ENCODE measurements at regions not wholly inside any gene's neighbourhood (a gene's known extent, or its start where the extent isn't known, plus 50 kb on each side); places are given as distances from the start of the nearest gene placed in this dataset.

DNA sequence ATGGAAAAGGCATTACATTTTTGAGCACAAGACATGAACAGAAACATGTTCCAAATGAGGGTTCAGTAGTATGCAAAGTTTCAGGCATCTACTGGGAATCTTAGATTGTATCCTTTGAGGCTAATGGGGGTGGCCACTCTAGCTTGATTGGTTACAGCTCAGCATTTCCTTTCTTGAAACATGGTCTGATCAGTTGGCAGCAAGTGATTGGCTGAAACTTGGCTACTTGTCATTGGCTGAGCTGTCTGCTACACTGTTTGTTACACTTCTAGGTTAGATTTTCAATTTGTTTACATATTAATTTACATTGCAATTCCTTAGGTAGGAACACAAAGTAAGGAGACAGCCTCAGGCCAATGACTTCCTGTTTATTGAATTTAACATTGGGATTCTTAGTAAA is 918.0 kb upstream of the SEL1L start:
- Histone ChIP-seq H3K27me3 (ENCODE audit: insufficient read depth, low read length) (no peaks in the 10 kb centered on the region), H2AFZ (ENCODE audit: low read length, unreplicated experiment) (no peak overlapping the region), H3K36me3 (ENCODE audit: insufficient read depth, low read length) (no peaks in the 10 kb centered on the region), H3K4me3 (ENCODE audit: low read depth, low read length) (no peak overlapping the region), H3K79me2 (ENCODE audit: control insufficient read depth, insufficient read depth, low read length, unreplicated experiment) (no peaks in the 10 kb centered on the region), H3K27ac (ENCODE audit: low read depth, low read length) (no peak overlapping the region), H3K4me1 (ENCODE audit: control insufficient read depth, insufficient read depth, low read length, unreplicated experiment) (no peaks in the 10 kb centered on the region)

DNA sequence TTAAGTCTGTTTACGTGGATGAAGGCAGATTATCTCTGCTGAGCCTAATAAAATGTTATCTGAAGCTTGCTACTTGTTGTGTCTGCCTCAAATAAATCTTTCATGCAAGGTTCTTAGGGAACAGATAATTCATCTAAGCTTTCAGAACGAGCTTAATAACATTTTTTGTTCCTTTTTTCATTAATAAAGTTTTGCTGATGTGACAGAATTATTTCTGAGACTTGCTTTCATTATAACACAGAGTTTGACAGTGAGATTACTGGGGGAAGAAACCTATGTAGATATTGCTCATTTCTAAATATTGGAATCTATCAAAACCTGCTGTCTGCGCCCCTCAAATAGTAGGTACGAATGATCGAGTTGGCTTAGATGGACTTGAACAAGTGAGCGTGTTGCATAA is 948.7 kb upstream of the SEL1L start:
- H3K4me1 ChIP-seq (ENCODE audit: control insufficient read depth, insufficient read depth, low read length, unreplicated experiment), result no peaks in the 10 kb centered on the region
- no peaks in the 10 kb centered on the region for H3K27me3 ChIP-seq (ENCODE audit: insufficient read depth, low read length)
- no peak overlapping the region for H3K4me3 ChIP-seq (ENCODE audit: low read depth, low read length)
- H3K79me2 ChIP-seq (ENCODE audit: control insufficient read depth, insufficient read depth, low read length, unreplicated experiment), result no peaks in the 10 kb centered on the region
- no peaks in the 10 kb centered on the region for H3K36me3 ChIP-seq (ENCODE audit: insufficient read depth, low read length)
- H3K27ac ChIP-seq (ENCODE audit: low read depth, low read length), result no peak overlapping the region
- no peak overlapping the region for H2AFZ ChIP-seq (ENCODE audit: low read length, unreplicated experiment)

DNA sequence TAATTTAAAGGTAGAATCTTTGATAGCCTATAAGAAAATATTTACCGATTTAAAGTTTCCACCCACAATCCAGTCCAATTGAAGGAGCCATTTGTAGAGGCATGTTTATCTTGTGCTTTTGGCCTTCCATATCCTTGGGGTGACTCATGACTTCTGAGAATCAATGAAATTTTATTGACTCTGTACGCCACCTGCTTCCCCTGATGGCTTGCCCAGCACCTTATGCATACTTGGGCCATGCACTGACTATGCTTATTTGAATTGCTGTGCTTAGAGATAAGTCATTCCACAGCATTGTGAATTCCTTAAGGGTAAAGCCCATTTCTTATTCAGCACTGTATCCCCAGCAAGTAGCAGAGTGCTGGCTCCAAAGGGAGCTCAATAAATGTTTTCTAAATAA is 954.8 kb upstream of the SEL1L start:
- Histone ChIP-seq H3K36me3 (ENCODE audit: insufficient read depth, low read length) (no peaks in the 10 kb centered on the region), H3K4me1 (ENCODE audit: control insufficient read depth, insufficient read depth, low read length, unreplicated experiment) (no peaks in the 10 kb centered on the region)

DNA sequence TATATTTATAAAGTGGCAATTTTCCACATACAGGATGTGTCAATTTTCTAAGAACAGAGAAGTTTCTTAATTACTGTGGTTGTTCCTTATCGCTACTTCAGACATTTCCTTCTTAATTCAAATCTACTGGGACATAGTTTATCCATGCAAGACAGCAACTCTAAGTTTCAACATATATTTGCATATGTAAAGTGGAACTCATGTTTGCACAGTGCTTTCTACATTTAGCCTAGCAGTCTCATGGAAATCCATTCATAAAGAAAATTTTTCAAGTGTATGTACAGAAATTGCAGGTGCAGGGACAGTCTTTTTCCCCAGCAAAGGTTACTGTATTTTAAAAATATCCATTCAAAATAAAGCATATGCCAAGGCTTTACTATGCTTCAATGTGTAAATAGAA is 956.7 kb upstream of the SEL1L start:
- H2AFZ ChIP-seq (ENCODE audit: low read length, unreplicated experiment), result no peak overlapping the region
- no peaks in the 10 kb centered on the region for H3K36me3 ChIP-seq (ENCODE audit: insufficient read depth, low read length)
- H3K27ac ChIP-seq (ENCODE audit: low read depth, low read length), result no peak overlapping the region
- H3K27me3 ChIP-seq (ENCODE audit: insufficient read depth, low read length), result no peaks in the 10 kb centered on the region
- H3K79me2 ChIP-seq (ENCODE audit: control insufficient read depth, insufficient read depth, low read length, unreplicated experiment), result no peaks in the 10 kb centered on the region
- H3K4me3 ChIP-seq (ENCODE audit: low read depth, low read length), result no peak overlapping the region
- H3K4me1 ChIP-seq (ENCODE audit: control insufficient read depth, insufficient read depth, low read length, unreplicated experiment), result no peaks in the 10 kb centered on the region

More for the DNA sequence above, 954.8 kb upstream of the SEL1L start:
- Histone ChIP-seq H3K79me2 (ENCODE audit: control insufficient read depth, insufficient read depth, low read length, unreplicated experiment) (no peaks in the 10 kb centered on the region), H2AFZ (ENCODE audit: low read length, unreplicated experiment) (no peak overlapping the region), H3K27me3 (ENCODE audit: insufficient read depth, low read length) (no peaks in the 10 kb centered on the region), H3K27ac (ENCODE audit: low read depth, low read length) (no peak overlapping the region), H3K4me3 (ENCODE audit: low read depth, low read length) (no peak overlapping the region)

DNA sequence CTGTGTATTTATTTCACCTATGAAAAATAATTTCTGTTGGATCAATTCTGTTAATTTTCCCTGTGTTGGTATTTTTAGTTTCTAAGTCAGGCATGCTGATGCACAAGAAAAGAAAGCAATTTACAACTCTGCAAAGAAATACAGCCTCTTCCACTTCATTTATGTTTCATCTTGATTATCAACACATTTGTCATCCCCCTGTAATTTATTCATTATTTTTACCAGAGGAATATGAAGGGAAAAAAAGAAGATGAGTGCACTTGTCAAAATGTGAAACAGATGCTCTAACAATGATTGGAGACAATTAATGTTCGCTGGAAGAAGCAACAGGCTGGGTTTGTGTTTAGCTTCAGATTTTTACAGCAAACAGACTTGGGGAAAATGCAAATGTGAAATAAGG is 958.5 kb upstream of the SEL1L start:
- H3K4me3 ChIP-seq (ENCODE audit: low read depth, low read length), result no peak overlapping the region

DNA sequence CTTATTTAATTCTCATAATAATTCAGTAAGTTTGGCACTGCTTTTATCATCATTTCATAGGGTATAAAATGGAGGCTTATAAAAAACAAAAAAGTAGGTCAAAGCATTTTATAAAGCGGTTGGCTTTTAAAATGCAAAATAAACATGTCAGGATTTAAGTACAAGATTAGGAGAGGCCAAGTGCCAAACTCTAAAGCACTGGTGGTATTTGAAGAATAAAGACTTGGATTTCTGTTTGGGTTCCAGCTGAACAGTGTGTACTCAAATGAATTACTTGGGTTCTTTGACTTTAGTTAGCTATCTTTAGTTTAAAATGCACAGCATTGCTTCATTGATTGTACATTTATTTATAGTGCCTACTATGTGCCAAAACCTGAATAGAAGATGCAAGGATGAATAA is 966.6 kb upstream of the SEL1L start:
- H3K27me3 ChIP-seq (ENCODE audit: insufficient read depth, low read length), result no peaks in the 10 kb centered on the region
- H3K27ac ChIP-seq (ENCODE audit: low read depth, low read length), result no peak overlapping the region
- H2AFZ ChIP-seq (ENCODE audit: low read length, unreplicated experiment), result no peak overlapping the region
- no peaks in the 10 kb centered on the region for H3K36me3 ChIP-seq (ENCODE audit: insufficient read depth, low read length)
- H3K4me3 ChIP-seq (ENCODE audit: low read depth, low read length), result no peak overlapping the region
- H3K79me2 ChIP-seq (ENCODE audit: control insufficient read depth, insufficient read depth, low read length, unreplicated experiment), result no peaks in the 10 kb centered on the region
- H3K4me1 ChIP-seq (ENCODE audit: control insufficient read depth, insufficient read depth, low read length, unreplicated experiment), result no peaks in the 10 kb centered on the region

More for the DNA sequence above, 958.5 kb upstream of the SEL1L start:
- H3K4me1 ChIP-seq (ENCODE audit: control insufficient read depth, insufficient read depth, low read length, unreplicated experiment), result no peaks in the 10 kb centered on the region
- no peaks in the 10 kb centered on the region for H3K36me3 ChIP-seq (ENCODE audit: insufficient read depth, low read length)
- H3K27me3 ChIP-seq (ENCODE audit: insufficient read depth, low read length), result no peaks in the 10 kb centered on the region
- no peak overlapping the region for H2AFZ ChIP-seq (ENCODE audit: low read length, unreplicated experiment)
- no peaks in the 10 kb centered on the region for H3K79me2 ChIP-seq (ENCODE audit: control insufficient read depth, insufficient read depth, low read length, unreplicated experiment)
- H3K27ac ChIP-seq (ENCODE audit: low read depth, low read length), result no peak overlapping the region

DNA sequence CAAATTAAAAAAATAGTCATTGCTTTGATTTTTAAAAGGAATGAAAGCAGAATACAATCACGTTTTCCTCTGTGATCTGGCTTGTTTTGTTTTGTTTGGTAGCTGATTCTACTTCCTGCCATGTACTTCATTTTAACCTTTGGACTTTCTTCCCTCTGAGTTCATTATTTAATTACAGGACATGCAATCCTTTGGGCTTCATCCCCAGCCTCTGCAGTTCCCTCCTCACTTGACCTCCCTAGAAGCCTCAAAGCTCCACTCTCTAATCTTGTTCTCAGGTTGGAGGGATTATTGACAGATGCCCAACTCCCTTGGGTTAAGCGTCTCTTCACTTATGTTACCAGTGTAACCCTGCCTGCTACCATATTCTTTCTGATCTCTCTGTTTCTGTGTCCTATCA is 967.9 kb upstream of the SEL1L start:
- no peaks in the 10 kb centered on the region for H3K36me3 ChIP-seq (ENCODE audit: insufficient read depth, low read length)
- H3K79me2 ChIP-seq (ENCODE audit: control insufficient read depth, insufficient read depth, low read length, unreplicated experiment), result no peaks in the 10 kb centered on the region
- H3K27me3 ChIP-seq (ENCODE audit: insufficient read depth, low read length), result no peaks in the 10 kb centered on the region
- H2AFZ ChIP-seq (ENCODE audit: low read length, unreplicated experiment), result no peak overlapping the region
- H3K4me3 ChIP-seq (ENCODE audit: low read depth, low read length), result no peak overlapping the region
- no peak overlapping the region for H3K27ac ChIP-seq (ENCODE audit: low read depth, low read length)
- no peaks in the 10 kb centered on the region for H3K4me1 ChIP-seq (ENCODE audit: control insufficient read depth, insufficient read depth, low read length, unreplicated experiment)

DNA sequence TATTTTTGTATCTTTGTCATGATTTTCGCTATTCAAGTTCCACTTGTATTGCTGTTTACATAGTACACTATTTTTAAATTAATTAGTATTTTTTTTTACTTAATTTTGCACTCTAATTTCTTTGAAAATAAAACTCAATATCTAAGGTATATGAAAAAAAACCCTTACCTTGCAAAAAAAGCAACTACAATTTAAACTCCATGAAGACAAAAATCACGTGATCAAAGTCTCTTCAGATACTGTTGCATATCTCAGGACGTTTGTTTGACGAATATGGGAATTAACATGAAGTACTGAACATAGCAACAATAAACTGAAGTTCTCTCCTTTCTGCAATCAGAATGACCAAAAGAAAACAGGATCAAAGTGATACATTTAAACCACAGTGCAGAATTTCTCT is 968.4 kb upstream of the SEL1L start:
- H3K4me1 ChIP-seq (ENCODE audit: control insufficient read depth, insufficient read depth, low read length, unreplicated experiment), result no peaks in the 10 kb centered on the region
- H2AFZ ChIP-seq (ENCODE audit: low read length, unreplicated experiment), result no peak overlapping the region
- no peak overlapping the region for H3K27ac ChIP-seq (ENCODE audit: low read depth, low read length)
- H3K27me3 ChIP-seq (ENCODE audit: insufficient read depth, low read length), result no peaks in the 10 kb centered on the region
- H3K79me2 ChIP-seq (ENCODE audit: control insufficient read depth, insufficient read depth, low read length, unreplicated experiment), result no peaks in the 10 kb centered on the region
- H3K4me3 ChIP-seq (ENCODE audit: low read depth, low read length), result no peak overlapping the region
- no peaks in the 10 kb centered on the region for H3K36me3 ChIP-seq (ENCODE audit: insufficient read depth, low read length)

DNA sequence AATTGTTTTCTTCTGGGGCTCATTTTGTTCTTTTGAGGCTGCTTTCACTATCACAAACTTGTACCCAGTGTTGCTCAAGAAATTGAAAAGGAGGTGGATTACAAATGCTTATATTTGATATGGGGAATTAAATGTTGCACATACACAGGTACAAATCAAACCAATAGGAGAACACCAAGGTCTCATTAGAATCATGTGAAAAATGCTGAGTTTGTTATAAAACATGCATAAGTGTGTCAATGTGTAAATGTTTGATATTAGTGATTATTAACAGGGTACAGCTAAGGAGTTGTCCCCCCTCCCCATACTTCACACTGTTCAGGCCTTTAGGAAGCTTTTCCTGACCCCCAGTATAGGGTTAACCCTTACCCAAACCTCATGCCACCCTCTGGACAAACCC is 971.2 kb upstream of the SEL1L start:
- Histone ChIP-seq H2AFZ (ENCODE audit: low read length, unreplicated experiment) (no peak overlapping the region), H3K4me3 (ENCODE audit: low read depth, low read length) (no peak overlapping the region), H3K4me1 (ENCODE audit: control insufficient read depth, insufficient read depth, low read length, unreplicated experiment) (no peaks in the 10 kb centered on the region), H3K36me3 (ENCODE audit: insufficient read depth, low read length) (no peaks in the 10 kb centered on the region), H3K79me2 (ENCODE audit: control insufficient read depth, insufficient read depth, low read length, unreplicated experiment) (no peaks in the 10 kb centered on the region), H3K27ac (ENCODE audit: low read depth, low read length) (no peak overlapping the region), H3K27me3 (ENCODE audit: insufficient read depth, low read length) (no peaks in the 10 kb centered on the region)

DNA sequence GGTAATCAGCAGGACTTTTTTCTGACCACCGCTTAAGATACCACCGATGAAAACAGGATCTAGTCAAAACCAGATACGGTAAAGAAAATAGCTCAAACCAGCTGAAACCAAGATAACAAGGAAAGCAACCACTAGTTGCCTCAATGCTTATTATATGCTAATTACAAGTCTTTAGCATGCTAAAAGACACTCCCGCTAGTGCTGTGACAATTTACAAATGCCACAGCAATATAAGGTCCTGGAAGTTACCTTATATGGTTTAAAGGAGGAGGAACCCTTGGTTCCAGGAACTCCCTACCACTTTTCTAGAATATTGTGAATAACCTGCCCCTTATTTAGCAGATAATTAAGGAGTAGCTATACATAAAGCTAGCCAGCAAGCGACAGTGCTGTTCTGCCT is 976.4 kb upstream of the SEL1L start:
- Histone ChIP-seq H3K27ac (ENCODE audit: low read depth, low read length) (no peak overlapping the region), H3K36me3 (ENCODE audit: insufficient read depth, low read length) (no peaks in the 10 kb centered on the region), H3K79me2 (ENCODE audit: control insufficient read depth, insufficient read depth, low read length, unreplicated experiment) (no peaks in the 10 kb centered on the region), H3K4me1 (ENCODE audit: control insufficient read depth, insufficient read depth, low read length, unreplicated experiment) (no peaks in the 10 kb centered on the region), H2AFZ (ENCODE audit: low read length, unreplicated experiment) (no peak overlapping the region), H3K27me3 (ENCODE audit: insufficient read depth, low read length) (no peaks in the 10 kb centered on the region), H3K4me3 (ENCODE audit: low read depth, low read length) (no peak overlapping the region)

DNA sequence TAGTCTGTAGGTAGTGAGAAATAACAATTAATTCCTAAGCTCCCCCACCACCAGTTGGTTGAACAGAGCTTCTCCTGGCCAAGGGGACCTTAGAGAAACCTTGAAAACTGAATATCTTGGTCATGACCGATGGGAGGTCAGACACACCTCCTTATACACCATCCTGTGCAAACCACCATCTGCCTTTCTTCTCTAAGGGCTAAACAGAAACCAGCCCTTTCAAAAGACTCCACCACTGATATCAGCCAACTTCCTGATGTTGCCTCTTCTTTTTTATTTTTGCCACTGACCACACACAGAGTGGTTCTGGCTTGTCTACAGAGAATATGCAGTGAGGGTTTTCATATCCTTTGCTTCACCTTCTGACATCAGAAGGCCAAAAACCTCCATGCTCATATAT is 977.7 kb upstream of the SEL1L start:
- Histone ChIP-seq H3K79me2 (ENCODE audit: control insufficient read depth, insufficient read depth, low read length, unreplicated experiment) (no peaks in the 10 kb centered on the region), H2AFZ (ENCODE audit: low read length, unreplicated experiment) (no peak overlapping the region), H3K4me1 (ENCODE audit: control insufficient read depth, insufficient read depth, low read length, unreplicated experiment) (no peaks in the 10 kb centered on the region), H3K4me3 (ENCODE audit: low read depth, low read length) (no peak overlapping the region), H3K27ac (ENCODE audit: low read depth, low read length) (no peak overlapping the region), H3K36me3 (ENCODE audit: insufficient read depth, low read length) (no peaks in the 10 kb centered on the region), H3K27me3 (ENCODE audit: insufficient read depth, low read length) (no peaks in the 10 kb centered on the region)

DNA sequence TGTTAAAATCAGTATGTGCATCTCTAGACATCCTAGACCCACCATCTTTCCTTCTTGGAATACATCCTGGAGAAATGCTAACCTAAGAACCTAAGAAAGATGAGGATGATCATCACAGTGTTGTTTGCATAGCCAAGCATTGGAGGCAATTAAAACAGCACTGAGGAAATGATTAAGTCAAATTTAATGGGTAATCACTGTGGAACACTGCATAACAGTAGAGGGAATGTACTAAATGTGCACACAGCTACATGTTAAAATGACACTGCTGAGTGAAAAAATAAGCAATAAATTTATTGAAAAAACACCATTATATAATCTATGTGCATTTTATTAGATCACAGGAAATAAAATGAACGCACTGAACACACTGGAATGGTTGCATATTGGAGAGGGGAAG is 987.1 kb upstream of the SEL1L start:
- Histone ChIP-seq H3K36me3 (ENCODE audit: insufficient read depth, low read length) (no peaks in the 10 kb centered on the region), H3K27me3 (ENCODE audit: insufficient read depth, low read length) (no peaks in the 10 kb centered on the region), H2AFZ (ENCODE audit: low read length, unreplicated experiment) (no peak overlapping the region), H3K27ac (ENCODE audit: low read depth, low read length) (no peak overlapping the region), H3K4me1 (ENCODE audit: control insufficient read depth, insufficient read depth, low read length, unreplicated experiment) (no peaks in the 10 kb centered on the region), H3K4me3 (ENCODE audit: low read depth, low read length) (no peak overlapping the region), H3K79me2 (ENCODE audit: control insufficient read depth, insufficient read depth, low read length, unreplicated experiment) (no peaks in the 10 kb centered on the region)

Data from ACC112 (cell line).